ENCODE measurements at regions not wholly inside any gene's neighbourhood (a gene's known extent, or its start where the extent isn't known, plus 50 kb on each side); places are given as distances from the start of the nearest gene placed in this dataset.

DNA sequence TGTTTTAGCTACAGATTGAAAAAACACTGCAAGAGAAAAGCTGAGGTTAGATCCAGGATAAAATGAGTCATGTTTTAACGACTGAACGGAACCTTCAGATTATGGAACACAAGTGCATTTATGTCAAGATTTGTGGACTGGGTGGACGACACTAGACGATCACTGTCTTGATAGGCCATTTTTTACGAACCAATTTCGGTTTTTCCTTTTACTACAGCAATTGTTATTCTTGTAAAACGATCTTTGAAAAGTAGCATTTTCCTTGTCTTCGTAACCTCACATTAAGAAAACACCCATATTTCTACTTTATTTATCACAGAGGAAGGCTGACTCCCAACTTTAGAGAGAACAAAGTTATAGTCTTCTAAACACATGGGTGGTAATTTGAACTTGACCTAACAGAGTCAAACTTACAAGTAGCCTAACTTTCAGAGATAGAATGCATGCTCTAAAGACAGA is 294.2 kb upstream of the TCF21 start:
- H3K4me3 ChIP-seq, result no peak overlapping the region
- no peaks in the 10 kb centered on the region for H3K4me1 ChIP-seq (ENCODE audit: control insufficient read depth, insufficient read depth, low read length)
- POLR2A ChIA-PET, result no interaction called here
- no peak for ATAC-seq
- WGBS (ENCODE audit: insufficient coverage, insufficient replicate concordance, low lambda C conversion rate, missing lambda C conversion rate), result 24% methylated on average over 8 of the region's 8 CpGs
- SMC1A ChIA-PET (ENCODE audit: uncharacterized antibody, unreplicated experiment), result interaction anchor here (1.2 kb wide), 1 partner anchor 10 kb away, joined by 3 read pairs; no protein-coding TSS in a partner anchor
- intact Hi-C loops (cut with micrococcal nuclease; ENCODE audit: unreplicated experiment) (no loop called here), in situ Hi-C loops (cut with MboI) (no loop called here)
- H2AFZ ChIP-seq (ENCODE audit: control insufficient read depth, low read depth, low read length), result no peak overlapping the region
- no peaks in the 10 kb centered on the region; a peak in 1 of 4 replicates for H3K27me3 ChIP-seq (replicated peaks in 1 of 2; ENCODE audit: control insufficient read depth in 2 of 2, insufficient read depth in 2 of 2, low read length in 1 of 2)
- no peaks in the 10 kb centered on the region for H4K20me1 ChIP-seq (ENCODE audit: control insufficient read depth, insufficient read depth)
- H3K79me2 ChIP-seq (ENCODE audit: control insufficient read depth, insufficient read depth, low read length), result no peaks in the 10 kb centered on the region
- no peak overlapping the region for H3K4me2 ChIP-seq (ENCODE audit: control insufficient read depth, insufficient read depth)
- CTCF ChIA-PET, result no interaction called here
- no peaks in the 10 kb centered on the region for H3K36me3 ChIP-seq (ENCODE audit: control insufficient read depth in 2 of 2, insufficient read depth in 2 of 2, low read length in 1 of 2)
- no peaks in the 10 kb centered on the region for H3K9me3 ChIP-seq (replicated peaks; ENCODE audit: control insufficient read depth, insufficient read depth, low read length)
- H3K9ac ChIP-seq (ENCODE audit: control insufficient read depth, insufficient read depth, low read length), result no peak overlapping the region
- H3K27ac ChIP-seq (ENCODE audit: control insufficient read depth, insufficient read depth), result no peak overlapping the region
- TF ChIP-seq JUND (IDR thresholded peaks at IDR 0.05; ENCODE audit: low read depth, low read length) (no peak), SPI1 (IDR thresholded peaks at IDR 0.05; ENCODE audit: borderline replicate concordance, insufficient read depth, low read depth, low read length) (no peak)
- no TSS peak for BruUV-seq (replicated peaks)
- no peak for DNase-seq (ENCODE audit: low read depth, low spot score)
- RAD21 ChIA-PET (ENCODE audit: unreplicated experiment), result no interaction called here
- FAIRE-seq, result no peak

DNA sequence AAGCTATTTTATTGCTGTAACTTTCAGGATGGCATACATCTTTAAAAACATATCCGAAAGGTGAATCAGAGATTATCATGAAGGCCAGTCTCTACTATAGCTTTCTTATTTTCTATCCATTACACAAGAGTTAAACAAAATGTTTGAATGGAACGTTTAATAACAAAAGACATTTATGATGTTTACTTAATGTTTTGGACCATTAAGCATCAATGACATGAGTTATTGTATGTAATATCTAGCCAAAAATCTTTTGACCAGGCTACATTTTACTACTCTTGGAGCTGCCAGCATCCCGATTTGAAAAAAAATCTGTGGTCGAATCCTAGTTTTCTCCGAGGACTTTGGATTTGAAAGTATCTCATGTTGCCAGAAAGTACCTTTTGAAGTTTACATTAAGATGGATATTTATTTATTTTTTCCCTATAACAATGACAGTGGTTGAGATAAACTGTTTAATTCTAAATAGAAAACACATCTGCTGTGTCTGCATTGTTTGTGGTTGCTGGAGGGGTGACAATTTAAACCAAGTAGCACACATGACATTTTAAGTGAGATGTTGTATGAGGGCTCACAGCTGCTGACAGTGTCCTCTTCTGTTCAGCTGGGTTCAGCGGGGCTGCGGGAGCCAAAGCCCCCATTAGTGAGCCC is 293.7 kb upstream of the TCF21 start:
- Histone ChIP-seq H3K36me3 (ENCODE audit: control insufficient read depth in 2 of 2, insufficient read depth in 2 of 2, low read length in 1 of 2) (no peaks in the 10 kb centered on the region), H3K4me1 (ENCODE audit: control insufficient read depth, insufficient read depth, low read length) (no peaks in the 10 kb centered on the region), H3K27me3 (replicated peaks in 1 of 2; ENCODE audit: control insufficient read depth in 2 of 2, insufficient read depth in 2 of 2, low read length in 1 of 2) (no peaks in the 10 kb centered on the region; a peak in 1 of 4 replicates), H3K4me2 (ENCODE audit: control insufficient read depth, insufficient read depth) (no peak overlapping the region), H3K79me2 (ENCODE audit: control insufficient read depth, insufficient read depth, low read length) (no peaks in the 10 kb centered on the region), H3K27ac (ENCODE audit: control insufficient read depth, insufficient read depth) (no peak overlapping the region), H3K9me3 (replicated peaks; ENCODE audit: control insufficient read depth, insufficient read depth, low read length) (no peaks in the 10 kb centered on the region), H4K20me1 (ENCODE audit: control insufficient read depth, insufficient read depth) (no peaks in the 10 kb centered on the region), H2AFZ (ENCODE audit: control insufficient read depth, low read depth, low read length) (no peak overlapping the region), H3K9ac (ENCODE audit: control insufficient read depth, insufficient read depth, low read length) (no peak overlapping the region), H3K4me3 (no peak overlapping the region)
- CTCF ChIA-PET, result no interaction called here
- WGBS (ENCODE audit: insufficient coverage, insufficient replicate concordance, low lambda C conversion rate, missing lambda C conversion rate), result 37% methylated on average over 7 of the region's 7 CpGs
- intact Hi-C loops (cut with micrococcal nuclease; ENCODE audit: unreplicated experiment) (no loop called here), in situ Hi-C loops (cut with MboI) (no loop called here)
- no TSS peak for BruUV-seq (replicated peaks)
- no peak for ATAC-seq
- SMC1A ChIA-PET (ENCODE audit: uncharacterized antibody, unreplicated experiment), result interaction anchor here (1.2 kb wide), 1 partner anchor 9 kb away, joined by 3 read pairs; no protein-coding TSS in a partner anchor
- POLR2A ChIA-PET, result no interaction called here
- no peak for FAIRE-seq
- DNase-seq (ENCODE audit: low read depth, low spot score), result no peak
- RAD21 ChIA-PET (ENCODE audit: unreplicated experiment), result no interaction called here
- TF ChIP-seq HDAC2 (IDR thresholded peaks at IDR 0.05), result no peak
- TF ChIP-seq CHD2 (IDR thresholded peaks at IDR 0.05; ENCODE audit: borderline replicate concordance, low read depth, low read length), result no peak
- TF ChIP-seq CREB1 (IDR thresholded peaks at IDR 0.05; ENCODE audit: low read depth), result no peak
- no peak for TF ChIP-seq SUZ12 (IDR thresholded peaks at IDR 0.05; ENCODE audit: unreplicated experiment)
- no peak for TF ChIP-seq SRF (IDR thresholded peaks at IDR 0.05; ENCODE audit: low read depth in 2 of 2, low read length in 2 of 2)
- no peak for TF ChIP-seq TCF3 (IDR thresholded peaks at IDR 0.05; ENCODE audit: borderline replicate concordance, insufficient read depth, low read depth, low read length)
- TF ChIP-seq, protein P1, sequence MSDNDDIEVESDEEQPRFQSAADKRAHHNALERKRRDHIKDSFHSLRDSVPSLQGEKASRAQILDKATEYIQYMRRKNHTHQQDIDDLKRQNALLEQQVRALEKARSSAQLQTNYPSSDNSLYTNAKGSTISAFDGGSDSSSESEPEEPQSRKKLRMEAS (IDR thresholded peaks at IDR 0.05; ENCODE audit: low read depth, low read length), result no peak
- no peak for TF ChIP-seq FOXK2 (IDR thresholded peaks at IDR 0.05)
- no peak for TF ChIP-seq DPF2 (IDR thresholded peaks at IDR 0.05)
- TF ChIP-seq SIX5 (IDR thresholded peaks at IDR 0.05; ENCODE audit: low read depth, low read length, severe bottlenecking), result no peak
- TF ChIP-seq MXI1 (IDR thresholded peaks at IDR 0.05; ENCODE audit: low read depth, low read length), result no peak
- no peak for TF ChIP-seq BRCA1 (IDR thresholded peaks at IDR 0.05; ENCODE audit: low read depth, low read length)
- TF ChIP-seq MYB (IDR thresholded peaks at IDR 0.05; ENCODE audit: borderline replicate concordance, low read depth, low read length), result no peak
- no peak for TF ChIP-seq IKZF1 (conservative IDR thresholded peaks at IDR 0.05)
- TF ChIP-seq TCF7 (IDR thresholded peaks at IDR 0.05; ENCODE audit: borderline replicate concordance), result no peak
- no peak for TF ChIP-seq RCOR1 (conservative IDR thresholded peaks at IDR 0.05; ENCODE audit: low read depth, low read length)
